PC-3 (cell line): ENCODE measurements at regions not wholly inside any gene's neighbourhood (a gene's known extent, or its start where the extent isn't known, plus 50 kb on each side); places are given as distances from the start of the nearest gene placed in this dataset.

Experiments
- ATAC-seq: fragments of 200-7000 bp; cut with Tn5 transposase; 2 replicates; pipeline ENCODE4 v1.9.1; 2020; ENCODE audit warnings: mild to moderate bottlenecking, moderate library complexity
- BruUV-seq: library from RNA; stranded (reverse); fragments of 400-500 nt; replicated peaks from 2 replicates; lab custom pipeline; 2021; lab: Mats Ljungman, UMichigan
- CTCF ChIA-PET: fragments of 300-600 bp; sonication (Branson Sonifier 250); formaldehyde crosslinking; loops from one replicate; lab custom pipeline; 2022; ENCODE audit warnings: antibody characterized with exemption; lab: Charles Lee
- POLR2A ChIA-PET: fragments of 300-600 bp; sonication (Branson Sonifier 250); formaldehyde crosslinking; loops from one replicate; lab custom pipeline; 2022; ENCODE audit warnings: antibody characterized with exemption; ENCODE audit not compliant: unreplicated experiment; lab: Charles Lee
- DNase-seq: peaks from one replicate; pipeline ENCODE4 v3.0.0-alpha.2; 2015
- H2AFZ ChIP-seq: fragments of 300-600 bp; sonication (generic); 2 replicates; pipeline ENCODE4 v1.6.0; 2016; ENCODE audit warnings: antibody characterized with exemption, low read length
- H3F3A ChIP-seq: fragments of 300-600 bp; sonication (generic); one replicate; pipeline ENCODE4 v1.6.0; 2017; ENCODE audit warnings: antibody characterized with exemption, low read length, control low read depth, mild to moderate bottlenecking; ENCODE audit not compliant: unreplicated experiment
- H3K27ac ChIP-seq: fragments of 300-600 bp; sonication (generic); 2 replicates; pipeline ENCODE4 v1.5.1; 2016; ENCODE audit warnings: mild to moderate bottlenecking, low read length
- H3K27me3 ChIP-seq: fragments of 300-600 bp; sonication (generic); 2 replicates; pipeline ENCODE4 v1.6.1; 2016; ENCODE audit warnings: low read length, mixed read lengths
- H3K36me3 ChIP-seq: fragments of 300-600 bp; sonication (generic); 2 replicates; pipeline ENCODE4 v1.6.1; 2016; ENCODE audit warnings: low read depth, mixed run types, low read length, mixed read lengths
- H3K4me1 ChIP-seq: fragments of 300-600 bp; sonication (generic); 2 replicates; pipeline ENCODE4 v1.5.1; 2016; ENCODE audit warnings: low read length; ENCODE audit not compliant: insufficient read depth
- H3K4me2 ChIP-seq: fragments of 300-600 bp; sonication (generic); 2 replicates; pipeline ENCODE4 v1.6.0; 2016; ENCODE audit warnings: low read length
- H3K4me3 ChIP-seq: fragments of 300-600 bp; sonication (generic); 2 replicates; pipeline ENCODE4 v1.5.1; 2016; ENCODE audit warnings: mild to moderate bottlenecking, low read length, mixed read lengths
- H3K79me2 ChIP-seq: fragments of 300-600 bp; sonication (generic); 2 replicates; pipeline ENCODE4 v1.6.1; 2017; ENCODE audit warnings: low read length, mixed read lengths
- H3K9ac ChIP-seq: fragments of 300-600 bp; sonication (generic); 2 replicates; pipeline ENCODE4 v1.6.0; 2016; ENCODE audit warnings: mild to moderate bottlenecking, low read length
- H3K9me2 ChIP-seq: fragments of 300-600 bp; sonication (generic); replicated peaks from 2 replicates; pipeline ENCODE4 v1.6.1; 2016; ENCODE audit warnings: mixed run types, low read length, mixed read lengths
- H3K9me3 ChIP-seq: fragments of 300-600 bp; sonication (generic); 2 replicates; pipeline ENCODE4 v1.6.1; 2016; ENCODE audit warnings: low read length, mixed read lengths
- H4K20me1 ChIP-seq: fragments of 300-600 bp; sonication (generic); 2 replicates; pipeline ENCODE4 v1.6.1; 2016; ENCODE audit warnings: low read length, mixed read lengths
- EZH2 ChIP-seq: fragments of 300-600 bp; sonication (generic); IDR thresholded peaks from one replicate; pipeline ENCODE4 v1.6.1; 2017; ENCODE audit warnings: antibody characterized with exemption, mild to moderate bottlenecking, low read length; ENCODE audit not compliant: unreplicated experiment
- EZH2phosphoT487 ChIP-seq: fragments of 300-600 bp; sonication (generic); IDR thresholded peaks from 2 replicates; pipeline ENCODE4 v1.6.1; 2018; ENCODE audit warnings: mild to moderate bottlenecking, antibody characterized with exemption, low read length, borderline replicate concordance
- intact Hi-C: fragments of 100-400 bp; cut with micrococcal nuclease; formaldehyde crosslinking; loops from 2 replicates; pipeline ENCODE4 v1.9.0; 2023
- TF ChIP-seq, protein P1 (sequence below): fragments of 300-600 bp; sonication (generic); conservative IDR thresholded peaks from 2 replicates; pipeline ENCODE4 v1.5.1; 2017; ENCODE audit warnings: antibody characterized with exemption, low read depth, mild to moderate bottlenecking, low read length

DNA sequence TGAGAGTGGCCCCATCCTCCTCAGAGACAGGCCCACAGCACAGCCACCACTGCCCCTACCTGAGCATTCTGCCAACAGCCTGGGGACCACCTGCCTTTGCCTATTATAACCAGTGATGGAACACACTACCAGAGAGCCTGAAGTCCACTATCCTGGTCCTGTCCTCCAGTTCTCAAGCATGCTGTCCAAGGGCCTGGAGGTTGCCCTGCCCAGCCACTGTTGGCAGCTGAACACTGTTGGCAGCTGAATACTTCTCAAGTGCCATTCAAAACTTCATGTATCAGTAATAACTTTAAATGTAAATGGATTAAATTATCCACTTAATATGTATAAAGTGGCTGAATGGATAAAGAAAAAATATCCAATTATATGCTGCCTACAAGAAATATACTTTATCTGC, 194.3 kb upstream of the JADE1 start:
- Histone ChIP-seq H3K27me3 (no peaks in the 10 kb centered on the region), H3K9me3 (no peaks in the 10 kb centered on the region), H3K9ac (no peak overlapping the region), H3F3A (no peaks in the 10 kb centered on the region), H2AFZ (no peak overlapping the region), H3K36me3 (no peaks in the 10 kb centered on the region), H3K4me3 (no peak overlapping the region), H4K20me1 (no peaks in the 10 kb centered on the region), H3K4me1 (no peaks in the 10 kb centered on the region), H3K79me2 (no peaks in the 10 kb centered on the region), H3K9me2 (no peaks in the 10 kb centered on the region), H3K4me2 (no peak overlapping the region), H3K27ac (no peak overlapping the region)
- CTCF ChIA-PET, result no interaction called here
- intact Hi-C loops, result no loop called here
- POLR2A ChIA-PET, result no interaction called here
- DNase-seq (no peak), ATAC-seq (no peak)
- TF ChIP-seq EZH2phosphoT487, result no peak
- TF ChIP-seq EZH2, result no peak
- TF ChIP-seq, protein P1, sequence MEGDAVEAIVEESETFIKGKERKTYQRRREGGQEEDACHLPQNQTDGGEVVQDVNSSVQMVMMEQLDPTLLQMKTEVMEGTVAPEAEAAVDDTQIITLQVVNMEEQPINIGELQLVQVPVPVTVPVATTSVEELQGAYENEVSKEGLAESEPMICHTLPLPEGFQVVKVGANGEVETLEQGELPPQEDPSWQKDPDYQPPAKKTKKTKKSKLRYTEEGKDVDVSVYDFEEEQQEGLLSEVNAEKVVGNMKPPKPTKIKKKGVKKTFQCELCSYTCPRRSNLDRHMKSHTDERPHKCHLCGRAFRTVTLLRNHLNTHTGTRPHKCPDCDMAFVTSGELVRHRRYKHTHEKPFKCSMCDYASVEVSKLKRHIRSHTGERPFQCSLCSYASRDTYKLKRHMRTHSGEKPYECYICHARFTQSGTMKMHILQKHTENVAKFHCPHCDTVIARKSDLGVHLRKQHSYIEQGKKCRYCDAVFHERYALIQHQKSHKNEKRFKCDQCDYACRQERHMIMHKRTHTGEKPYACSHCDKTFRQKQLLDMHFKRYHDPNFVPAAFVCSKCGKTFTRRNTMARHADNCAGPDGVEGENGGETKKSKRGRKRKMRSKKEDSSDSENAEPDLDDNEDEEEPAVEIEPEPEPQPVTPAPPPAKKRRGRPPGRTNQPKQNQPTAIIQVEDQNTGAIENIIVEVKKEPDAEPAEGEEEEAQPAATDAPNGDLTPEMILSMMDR, result no peak
- BruUV-seq, result no TSS peak

DNA sequence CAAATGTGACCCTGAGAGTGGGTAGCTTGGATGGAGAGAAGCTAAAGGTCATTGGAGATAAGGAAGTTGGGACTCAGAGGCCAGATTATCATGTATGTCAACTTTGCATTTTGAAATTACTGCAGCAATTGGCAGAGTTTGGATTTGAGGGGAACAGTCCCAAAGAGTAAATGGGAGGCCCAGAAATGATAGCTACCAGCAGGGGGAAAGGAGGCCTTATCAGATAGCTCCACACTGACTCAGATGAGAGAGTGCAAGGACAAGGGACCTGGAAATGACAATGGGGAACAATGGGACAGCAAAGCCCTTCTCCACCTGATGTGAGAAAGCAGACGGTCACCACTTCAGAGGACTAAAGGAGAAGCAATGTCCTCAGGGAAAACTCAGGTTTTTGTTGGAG, 201.5 kb upstream of the JADE1 start:
- H3K36me3 ChIP-seq, result no peaks in the 10 kb centered on the region
- no peak for TF ChIP-seq EZH2phosphoT487
- TF ChIP-seq, protein P1, result no peak
- TF ChIP-seq EZH2, result no peak
- no peak for ATAC-seq
- no peaks in the 10 kb centered on the region for H3F3A ChIP-seq
- H3K79me2 ChIP-seq, result no peaks in the 10 kb centered on the region
- DNase-seq, result no peak
- H3K9me2 ChIP-seq, result no peaks in the 10 kb centered on the region
- CTCF ChIA-PET, result no interaction called here
- no peaks in the 10 kb centered on the region for H4K20me1 ChIP-seq
- no TSS peak for BruUV-seq
- H3K4me1 ChIP-seq, result peaks cover 23% of the 10 kb centered on the region
- H3K9ac ChIP-seq, result no peak overlapping the region
- H3K9me3 ChIP-seq, result no peaks in the 10 kb centered on the region
- no peaks in the 10 kb centered on the region for H3K27me3 ChIP-seq
- H3K27ac ChIP-seq, result no peak overlapping the region
- H2AFZ ChIP-seq, result no peak overlapping the region
- POLR2A ChIA-PET, result no interaction called here
- H3K4me3 ChIP-seq, result no peak overlapping the region
- no peak overlapping the region for H3K4me2 ChIP-seq
- intact Hi-C loops, result no loop called here

DNA sequence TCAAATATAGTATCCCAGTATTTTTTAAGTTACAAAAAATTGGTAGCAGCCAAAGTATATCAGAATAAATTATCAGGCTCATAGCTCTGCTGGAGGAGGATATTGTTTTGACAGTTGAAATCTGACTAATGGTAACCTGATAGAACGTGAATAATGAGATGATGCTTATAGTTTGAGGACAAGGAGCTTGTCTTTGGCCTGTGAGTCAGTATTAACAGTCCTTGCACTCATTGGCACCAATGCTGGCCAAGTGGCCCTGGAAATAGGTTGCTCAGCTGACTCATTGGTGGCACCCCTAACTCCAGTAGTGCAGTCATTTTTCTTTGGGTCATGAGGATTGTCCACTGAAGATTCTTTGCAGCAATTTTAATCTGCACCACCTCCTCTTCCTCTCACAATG, 203.3 kb upstream of the JADE1 start:
- no peaks in the 10 kb centered on the region for H3K79me2 ChIP-seq
- ATAC-seq (peak; percentile 73), DNase-seq (peak; percentile 80)
- no peak overlapping the region for H3K4me3 ChIP-seq
- peak overlapping the region; percentile 37 for H3K27ac ChIP-seq
- ChIA-PET POLR2A (interaction anchor here (0.5 to 0.6 kb wide), 3 partner anchors 19 to 488 kb away, joined by 3 to 7 read pairs (median 4); partner anchors contain the start of gene JADE1), CTCF (interaction anchor here (1.0 kb wide), 1 partner anchor 69 kb away, joined by 4 read pairs; no protein-coding TSS in a partner anchor)
- no TSS peak for BruUV-seq
- peaks cover 35% of the 10 kb centered on the region for H3K4me1 ChIP-seq
- TF ChIP-seq EZH2 (no peak), EZH2phosphoT487 (no peak)
- TF ChIP-seq, protein P1, result no peak
- no peaks in the 10 kb centered on the region for H4K20me1 ChIP-seq
- H3F3A ChIP-seq, result no peaks in the 10 kb centered on the region
- H3K36me3 ChIP-seq, result no peaks in the 10 kb centered on the region
- H3K4me2 ChIP-seq, result peak overlapping the region; percentile 31; the same call in 1 of the 2 replicates
- no peak overlapping the region for H3K9ac ChIP-seq
- no peaks in the 10 kb centered on the region for H3K9me3 ChIP-seq
- H2AFZ ChIP-seq, result no peak overlapping the region
- no peaks in the 10 kb centered on the region for H3K27me3 ChIP-seq
- no peaks in the 10 kb centered on the region for H3K9me2 ChIP-seq
- intact Hi-C loops, result no loop called here
